Progenitor cell of endocrine pancreas (in vitro differentiated cells): ENCODE measurements at regions not wholly inside any gene's neighbourhood (a gene's known extent, or its start where the extent isn't known, plus 50 kb on each side); places are given as distances from the start of the nearest gene placed in this dataset.
A peak's percentile ranks its signal among the peaks of the same experiment; 100 is the strongest.

Experiments
- DNase-seq: peaks from one replicate; pipeline ENCODE4 v3.0.0; 2021; ENCODE audit warnings: low spot score; ENCODE audit not compliant: unreplicated experiment
- H3K27ac Mint-ChIP-seq: 2 replicates; pipeline ENCODE4 v1.8.0; 2021; ENCODE audit warnings: mild to moderate bottlenecking, moderate library complexity, mixed read lengths
- H3K27me3 Mint-ChIP-seq: 2 replicates; pipeline ENCODE4 v1.8.0; 2021; ENCODE audit warnings: mixed read lengths
- H3K36me3 Mint-ChIP-seq: 2 replicates; pipeline ENCODE4 v1.8.0; 2022; ENCODE audit warnings: mixed read lengths; ENCODE audit not compliant: insufficient read depth
- H3K4me1 Mint-ChIP-seq: 2 replicates; pipeline ENCODE4 v1.8.0; 2021; ENCODE audit warnings: low read depth, mixed read lengths
- H3K4me3 Mint-ChIP-seq: 2 replicates; pipeline ENCODE4 v1.8.0; 2021; ENCODE audit warnings: low read depth, mild to moderate bottlenecking, moderate library complexity, mixed read lengths
- H3K9me3 Mint-ChIP-seq: 2 replicates; pipeline ENCODE4 v1.8.0; 2021; ENCODE audit warnings: low read depth, mixed read lengths
- CTCF ChIP-seq: fragments of 200-600 bp; sonication (generic); IDR thresholded peaks from one replicate; pipeline ENCODE4 v1.5.0; 2021; ENCODE audit warnings: antibody characterized with exemption, mild to moderate bottlenecking; ENCODE audit not compliant: unreplicated experiment

GRCh38 chr18:21997207-21998143 lies 171.9 kb upstream of the GATA6 start:
- H3K27ac Mint-ChIP-seq: peak overlapping the region; percentile 95
- H3K4me3 Mint-ChIP-seq: no peak overlapping the region
- no peaks in the 10 kb centered on the region for H3K9me3 Mint-ChIP-seq
- peak; percentile 85 for TF ChIP-seq CTCF
- no peaks in the 10 kb centered on the region for H3K27me3 Mint-ChIP-seq
- DNase-seq: no peak
- peaks cover 64% of the 10 kb centered on the region for H3K4me1 Mint-ChIP-seq
- no peaks in the 10 kb centered on the region for H3K36me3 Mint-ChIP-seq

GRCh38 chr18:21998486-21998885 lies 170.9 kb upstream of the GATA6 start:
- Mint-ChIP-seq H3K27ac (peak overlapping the region; percentile 42), H3K36me3 (no peaks in the 10 kb centered on the region), H3K9me3 (no peaks in the 10 kb centered on the region), H3K4me3 (no peak overlapping the region), H3K4me1 (peaks cover 62% of the 10 kb centered on the region), H3K27me3 (no peaks in the 10 kb centered on the region)
- DNase-seq: no peak
- TF ChIP-seq CTCF: no peak

- no peak for TF ChIP-seq CTCF
- H3K27ac Mint-ChIP-seq: peak overlapping the region; percentile 96
- no peaks in the 10 kb centered on the region for H3K36me3 Mint-ChIP-seq
- no peaks in the 10 kb centered on the region for H3K27me3 Mint-ChIP-seq
- H3K4me3 Mint-ChIP-seq: no peak overlapping the region
- H3K4me1 Mint-ChIP-seq: peaks cover 61% of the 10 kb centered on the region
- no peaks in the 10 kb centered on the region for H3K9me3 Mint-ChIP-seq
- DNase-seq: no peak
Measured at GRCh38 chr18:22001912-22002487, 167.4 kb upstream of the GATA6 start.

- Mint-ChIP-seq H3K9me3 (peaks cover 5% of the 10 kb centered on the region), H3K36me3 (peaks cover 3% of the 10 kb centered on the region), H3K4me1 (peaks cover 38% of the 10 kb centered on the region), H3K27me3 (no peaks in the 10 kb centered on the region), H3K27ac (peak overlapping the region; percentile 89), H3K4me3 (no peak overlapping the region)
- no peak for TF ChIP-seq CTCF
- DNase-seq: no peak
Measured at GRCh38 chr18:22005191-22005841, 164.1 kb upstream of the GATA6 start.

- Mint-ChIP-seq H3K9me3 (peaks cover 5% of the 10 kb centered on the region), H3K36me3 (peaks cover 3% of the 10 kb centered on the region), H3K27ac (peak overlapping the region; percentile 92), H3K4me1 (peaks cover 37% of the 10 kb centered on the region), H3K4me3 (no peak overlapping the region), H3K27me3 (no peaks in the 10 kb centered on the region)
- no peak for TF ChIP-seq CTCF
- no peak for DNase-seq
Measured at GRCh38 chr18:22006458-22006857, 162.9 kb upstream of the GATA6 start.
